Activated CD4-positive, alpha-beta memory T cell treated with anti-CD3 and anti-CD28 coated beads, Interleukin-2, amount 10 ng/mL, durations not matched to agents 7 days and 5 days (primary cell): ENCODE measurements at regions not wholly inside any gene's neighbourhood (a gene's known extent, or its start where the extent isn't known, plus 50 kb on each side); places are given as distances from the start of the nearest gene placed in this dataset.

Source experiments
- CTCF ChIA-PET: fragments of 350-600 bp; sonication (Branson Sonifier 250); formaldehyde crosslinking; loops from one replicate; lab custom pipeline; 2021; ENCODE audit warnings: antibody characterized with exemption, inconsistent platforms; lab: Charles Lee
- POLR2A ChIA-PET: fragments of 350-600 bp; sonication (Branson Sonifier 250); formaldehyde crosslinking; loops from one replicate; lab custom pipeline; 2021; ENCODE audit warnings: antibody characterized with exemption; lab: Charles Lee
- DNase-seq: peaks from one replicate; pipeline ENCODE4 v3.0.0-alpha.2; 2020
- H3K27ac Mint-ChIP-seq: one replicate; pipeline ENCODE4 v1.8.0; 2021; ENCODE audit warnings: mild to moderate bottlenecking, mixed read lengths
- H3K27me3 Mint-ChIP-seq: one replicate; pipeline ENCODE4 v1.8.0; 2021; ENCODE audit warnings: mixed read lengths
- H3K36me3 Mint-ChIP-seq: one replicate; pipeline ENCODE4 v1.8.0; 2021; ENCODE audit warnings: low read depth, mixed read lengths
- H3K4me1 Mint-ChIP-seq: one replicate; pipeline ENCODE4 v1.8.0; 2021; ENCODE audit warnings: mixed read lengths
- H3K4me3 Mint-ChIP-seq: one replicate; pipeline ENCODE4 v1.8.0; 2021; ENCODE audit warnings: mild to moderate bottlenecking, mixed read lengths
- H3K9me3 Mint-ChIP-seq: one replicate; pipeline ENCODE4 v1.8.0; 2021; ENCODE audit warnings: mixed read lengths

- no peak for DNase-seq
- Mint-ChIP-seq H3K36me3 (no peaks in the 10 kb centered on the region), H3K9me3 (peaks cover 6% of the 10 kb centered on the region), H3K4me3 (no peak overlapping the region), H3K27ac (no peak overlapping the region), H3K4me1 (no peaks in the 10 kb centered on the region), H3K27me3 (no peaks in the 10 kb centered on the region)
- ChIA-PET CTCF (no interaction called here), POLR2A (no interaction called here)
Observed at GRCh38 chr4:32290102-32290501, 1569.9 kb downstream of the PCDH7 start.

DNA sequence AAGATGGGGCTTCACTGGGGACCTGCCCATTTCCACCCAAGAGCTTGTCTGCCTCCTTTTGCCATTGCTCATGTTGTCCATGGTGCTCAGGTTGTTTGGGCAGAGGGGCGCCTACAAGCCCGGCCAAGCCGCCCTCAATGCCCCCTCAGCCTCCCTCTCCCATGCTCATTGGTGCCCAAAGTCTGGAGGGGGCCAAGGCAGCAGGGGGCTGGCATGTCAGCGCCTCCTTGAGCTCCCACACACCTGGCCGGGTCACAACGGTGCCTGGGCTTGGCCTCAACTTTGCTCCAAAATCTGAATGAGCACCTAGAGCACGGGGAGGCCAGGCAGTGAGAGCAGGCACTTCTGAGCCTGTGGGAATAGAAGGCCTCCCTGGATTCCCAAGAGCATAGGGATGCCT is 1598.8 kb downstream of the PCDH7 start:
- Mint-ChIP-seq H3K4me1 (no peaks in the 10 kb centered on the region), H3K36me3 (no peaks in the 10 kb centered on the region), H3K9me3 (peaks cover 13% of the 10 kb centered on the region), H3K27ac (no peak overlapping the region), H3K4me3 (no peak overlapping the region), H3K27me3 (no peaks in the 10 kb centered on the region)
- CTCF ChIA-PET = no interaction called here
- POLR2A ChIA-PET = no interaction called here
- no peak for DNase-seq

- H3K4me3 Mint-ChIP-seq = no peak overlapping the region
- POLR2A ChIA-PET = no interaction called here
- H3K9me3 Mint-ChIP-seq = peaks cover 19% of the 10 kb centered on the region
- CTCF ChIA-PET = no interaction called here
- H3K4me1 Mint-ChIP-seq = no peaks in the 10 kb centered on the region
- H3K36me3 Mint-ChIP-seq = no peaks in the 10 kb centered on the region
- no peak overlapping the region for H3K27ac Mint-ChIP-seq
- H3K27me3 Mint-ChIP-seq = no peaks in the 10 kb centered on the region
- no peak for DNase-seq
Observed at GRCh38 chr4:32321421-32321820, 1601.3 kb downstream of the PCDH7 start.

- H3K36me3 Mint-ChIP-seq = no peaks in the 10 kb centered on the region
- no peak overlapping the region for H3K4me3 Mint-ChIP-seq
- no peak for DNase-seq
- CTCF ChIA-PET = no interaction called here
- peaks cover 2% of the 10 kb centered on the region for H3K9me3 Mint-ChIP-seq
- H3K4me1 Mint-ChIP-seq = no peaks in the 10 kb centered on the region
- POLR2A ChIA-PET = no interaction called here
- H3K27ac Mint-ChIP-seq = no peak overlapping the region
- no peaks in the 10 kb centered on the region for H3K27me3 Mint-ChIP-seq
Observed at GRCh38 chr4:32334759-32335158, 1614.6 kb downstream of the PCDH7 start.

DNA sequence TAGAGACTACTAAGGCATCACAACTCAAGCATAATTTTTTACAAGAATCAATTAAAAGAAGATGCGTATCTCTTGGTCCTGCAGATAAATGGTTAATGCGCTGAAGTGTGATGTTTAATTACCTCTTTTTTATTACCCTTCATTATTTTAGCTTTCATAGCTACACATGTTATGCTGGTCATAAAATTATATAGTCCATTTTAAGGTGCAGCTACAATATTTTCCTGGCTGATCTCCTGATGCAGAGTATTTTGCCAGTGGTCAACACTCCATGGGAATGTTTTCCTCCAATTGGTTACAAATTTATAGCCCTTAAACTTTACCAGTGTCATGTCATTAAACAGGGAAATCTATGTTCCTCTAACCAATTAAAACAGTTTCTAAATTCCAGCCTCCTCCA is 1617.2 kb downstream of the PCDH7 start:
- Mint-ChIP-seq H3K4me1 (no peaks in the 10 kb centered on the region), H3K4me3 (no peak overlapping the region), H3K27ac (no peak overlapping the region), H3K9me3 (peaks cover 4% of the 10 kb centered on the region), H3K27me3 (no peaks in the 10 kb centered on the region), H3K36me3 (no peaks in the 10 kb centered on the region)
- ChIA-PET POLR2A (no interaction called here), CTCF (no interaction called here)
- no peak for DNase-seq

GRCh38 chr4:32340591-32340990 is 1620.4 kb downstream of the PCDH7 start:
- POLR2A ChIA-PET = no interaction called here
- H3K4me1 Mint-ChIP-seq = no peaks in the 10 kb centered on the region

GRCh38 chr4:32341342-32341741 is 1621.2 kb downstream of the PCDH7 start:
- no peak overlapping the region for H3K27ac Mint-ChIP-seq
- no peaks in the 10 kb centered on the region for H3K27me3 Mint-ChIP-seq
- no peaks in the 10 kb centered on the region for H3K4me1 Mint-ChIP-seq
- no peak for DNase-seq
- CTCF ChIA-PET = no interaction called here
- no peak overlapping the region for H3K4me3 Mint-ChIP-seq
- POLR2A ChIA-PET = no interaction called here
- peaks cover 4% of the 10 kb centered on the region for H3K9me3 Mint-ChIP-seq
- H3K36me3 Mint-ChIP-seq = no peaks in the 10 kb centered on the region

More at GRCh38 chr4:32340591-32340990, 1620.4 kb downstream of the PCDH7 start:
- no peak overlapping the region for H3K4me3 Mint-ChIP-seq
- H3K9me3 Mint-ChIP-seq = peaks cover 4% of the 10 kb centered on the region
- no peaks in the 10 kb centered on the region for H3K36me3 Mint-ChIP-seq
- CTCF ChIA-PET = no interaction called here
- H3K27me3 Mint-ChIP-seq = no peaks in the 10 kb centered on the region
- DNase-seq = no peak
- no peak overlapping the region for H3K27ac Mint-ChIP-seq

DNA sequence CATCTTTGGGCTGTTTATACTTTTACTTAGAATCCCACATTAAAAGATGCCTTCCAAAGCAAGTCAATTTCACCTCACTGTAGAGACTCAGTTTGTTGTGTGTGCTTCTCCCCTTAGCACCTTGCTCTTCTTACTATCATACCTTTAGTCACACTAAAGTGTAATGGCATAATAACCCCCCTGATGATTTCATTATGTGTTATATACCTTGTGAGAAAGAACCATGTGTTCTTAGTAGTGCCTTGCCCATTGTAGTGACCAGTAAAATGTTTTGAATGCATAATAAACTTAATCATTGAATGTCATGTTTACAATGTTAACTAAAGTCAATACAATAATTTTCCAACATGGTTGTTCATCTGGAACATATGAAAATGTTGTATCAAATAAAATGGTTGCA is 1621.9 kb downstream of the PCDH7 start:
- no peak overlapping the region for H3K4me3 Mint-ChIP-seq
- H3K4me1 Mint-ChIP-seq = no peaks in the 10 kb centered on the region
- ChIA-PET POLR2A (no interaction called here), CTCF (no interaction called here)
- no peaks in the 10 kb centered on the region for H3K36me3 Mint-ChIP-seq
- no peak for DNase-seq
- H3K27ac Mint-ChIP-seq = no peak overlapping the region
- H3K27me3 Mint-ChIP-seq = no peaks in the 10 kb centered on the region
- peaks cover 4% of the 10 kb centered on the region for H3K9me3 Mint-ChIP-seq

DNA sequence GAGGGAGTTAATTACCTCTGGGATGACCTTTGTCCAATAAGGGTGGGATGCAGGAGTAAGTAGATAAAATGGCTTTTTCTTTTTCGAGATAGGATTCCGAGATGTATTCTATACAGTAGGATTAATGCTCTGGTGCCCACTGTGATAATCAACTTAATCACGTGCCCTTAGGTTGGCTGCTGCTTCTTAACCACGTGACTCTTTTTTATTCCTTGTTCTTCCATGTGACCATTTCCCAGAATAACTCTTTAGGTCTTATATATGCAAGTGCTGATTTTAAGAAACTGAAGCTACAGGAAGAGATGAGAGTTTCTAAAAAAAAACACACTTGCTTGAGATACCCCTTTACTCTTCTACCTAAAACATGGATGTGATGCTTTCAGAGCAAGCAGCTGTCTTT is 1628.9 kb downstream of the PCDH7 start:
- Mint-ChIP-seq H3K9me3 (peaks cover 4% of the 10 kb centered on the region), H3K4me1 (no peaks in the 10 kb centered on the region), H3K27me3 (no peaks in the 10 kb centered on the region), H3K4me3 (no peak overlapping the region), H3K36me3 (no peaks in the 10 kb centered on the region), H3K27ac (no peak overlapping the region)
- POLR2A ChIA-PET = no interaction called here
- DNase-seq = no peak
- CTCF ChIA-PET = no interaction called here

DNA sequence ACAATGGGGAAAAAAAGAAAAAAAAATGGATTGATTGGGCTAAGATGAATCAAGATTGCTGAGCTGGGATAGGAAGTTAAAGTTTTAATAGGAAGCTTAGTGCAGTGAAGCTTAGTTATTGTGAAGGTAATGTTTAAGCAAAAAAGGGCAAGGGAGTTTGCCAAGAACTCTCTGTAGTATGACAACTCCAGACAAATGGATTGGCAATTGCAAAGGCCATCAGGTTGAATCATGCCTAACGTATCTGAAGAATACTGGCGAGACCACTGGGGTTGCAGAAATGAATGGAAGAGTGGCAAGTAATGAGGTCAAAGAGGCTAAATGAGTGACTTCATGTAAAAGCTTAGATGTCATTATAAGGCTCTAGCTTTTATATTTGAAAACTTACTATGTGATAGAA is 1654.0 kb downstream of the PCDH7 start:
- H3K4me3 Mint-ChIP-seq = no peak overlapping the region
- H3K27me3 Mint-ChIP-seq = no peaks in the 10 kb centered on the region
- H3K9me3 Mint-ChIP-seq = peaks cover 3% of the 10 kb centered on the region
- ChIA-PET POLR2A (no interaction called here), CTCF (no interaction called here)
- H3K27ac Mint-ChIP-seq = no peak overlapping the region
- no peaks in the 10 kb centered on the region for H3K36me3 Mint-ChIP-seq
- no peak for DNase-seq
- no peaks in the 10 kb centered on the region for H3K4me1 Mint-ChIP-seq

DNA sequence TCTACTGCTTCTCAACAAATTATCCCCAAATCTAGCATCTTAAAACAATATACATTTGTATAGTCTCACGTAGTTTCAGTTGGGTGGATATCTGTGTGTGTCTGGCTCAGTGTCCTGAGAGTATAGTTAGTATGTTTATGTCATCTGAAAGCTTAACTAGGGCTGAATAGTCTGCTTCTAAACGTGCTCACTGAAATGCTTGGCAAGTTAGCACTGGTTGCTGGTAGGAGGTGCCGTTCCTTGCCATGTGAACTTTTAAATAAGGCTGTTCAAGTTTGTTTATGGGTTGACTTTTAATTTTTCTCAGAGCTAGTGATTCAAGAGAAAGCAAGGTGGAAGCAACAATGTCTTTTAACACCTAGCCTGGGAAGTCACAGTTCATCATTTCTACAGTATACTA is 1673.6 kb downstream of the PCDH7 start:
- Mint-ChIP-seq H3K27me3 (no peaks in the 10 kb centered on the region), H3K4me3 (no peak overlapping the region), H3K36me3 (no peaks in the 10 kb centered on the region), H3K27ac (no peak overlapping the region), H3K9me3 (peaks cover 3% of the 10 kb centered on the region), H3K4me1 (no peaks in the 10 kb centered on the region)
- DNase-seq = no peak
- ChIA-PET CTCF (no interaction called here), POLR2A (no interaction called here)

- H3K36me3 Mint-ChIP-seq = no peaks in the 10 kb centered on the region
- H3K27ac Mint-ChIP-seq = no peak overlapping the region
- ChIA-PET POLR2A (no interaction called here), CTCF (no interaction called here)
- H3K4me1 Mint-ChIP-seq = no peaks in the 10 kb centered on the region
- no peak for DNase-seq
- H3K4me3 Mint-ChIP-seq = no peak overlapping the region
- H3K27me3 Mint-ChIP-seq = no peaks in the 10 kb centered on the region
- peaks cover 3% of the 10 kb centered on the region for H3K9me3 Mint-ChIP-seq
Observed at GRCh38 chr4:32394255-32394654, 1674.1 kb downstream of the PCDH7 start.

- Mint-ChIP-seq H3K4me1 (no peaks in the 10 kb centered on the region), H3K27ac (no peak overlapping the region), H3K27me3 (no peaks in the 10 kb centered on the region), H3K4me3 (no peak overlapping the region), H3K36me3 (no peaks in the 10 kb centered on the region), H3K9me3 (peaks cover 3% of the 10 kb centered on the region)
- CTCF ChIA-PET = no interaction called here
- POLR2A ChIA-PET = no interaction called here
- DNase-seq = no peak
Observed at GRCh38 chr4:32396507-32397070, 1676.4 kb downstream of the PCDH7 start.

- Mint-ChIP-seq H3K4me1 (no peaks in the 10 kb centered on the region), H3K9me3 (no peaks in the 10 kb centered on the region), H3K36me3 (no peaks in the 10 kb centered on the region), H3K27ac (no peak overlapping the region), H3K27me3 (no peaks in the 10 kb centered on the region), H3K4me3 (no peak overlapping the region)
- ChIA-PET CTCF (no interaction called here), POLR2A (no interaction called here)
- DNase-seq = no peak
Observed at GRCh38 chr4:32400870-32401269, 1680.7 kb downstream of the PCDH7 start.
